GM18507 (cell line): ENCODE measurements at regions not wholly inside any gene's neighbourhood (a gene's known extent, or its start where the extent isn't known, plus 50 kb on each side); places are given as distances from the start of the nearest gene placed in this dataset.
"Not testable (repeated sequence)": the region's sequence is repeated elsewhere in the genome, so short reads cannot be mapped to it uniquely, and the experiment has no call there.

Source experiments
- DNase-seq: peaks from one replicate; pipeline ENCODE4 v3.0.0; 2011; ENCODE audit warnings: low read depth; ENCODE audit not compliant: insufficient read length; ENCODE audit errors: extremely low spot score
- FAIRE-seq: peaks from 2 replicates; lab custom pipeline; 2011; peaks lifted over from hg19 to GRCh38; lab: Jason Lieb, UNC

GRCh38 chr16:17743578-17743977 lies 272.8 kb upstream of the XYLT1 start:
- FAIRE-seq, result no peak
- DNase-seq, result no peak

DNA sequence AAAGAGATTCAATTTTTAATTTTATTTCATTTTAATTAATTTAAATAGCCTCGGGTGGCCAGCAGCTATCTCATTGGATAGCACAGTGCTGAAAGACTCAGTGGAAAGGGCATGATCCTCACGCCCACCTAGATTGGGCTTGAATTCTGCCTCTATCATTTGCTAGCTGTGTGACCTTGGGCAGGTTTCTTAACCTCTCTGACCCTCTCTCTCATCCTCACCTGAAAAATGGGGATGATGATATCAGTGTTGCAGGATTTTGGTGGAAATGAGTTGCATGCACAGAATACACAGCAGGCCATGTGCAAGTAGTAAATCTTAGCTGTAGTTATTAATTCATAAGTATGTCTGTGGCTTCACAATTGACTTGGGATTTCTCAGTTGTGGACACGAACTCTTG lies 272.4 kb upstream of the XYLT1 start:
- DNase-seq, result no peak
- FAIRE-seq, result no peak

- FAIRE-seq, DNase-seq: not testable (repeated sequence)
Observed at GRCh38 chr16:17735099-17735498, 264.3 kb upstream of the XYLT1 start.

- FAIRE-seq (no peak), DNase-seq (no peak)
Observed at GRCh38 chr16:17729820-17730219, 259.1 kb upstream of the XYLT1 start.

DNA sequence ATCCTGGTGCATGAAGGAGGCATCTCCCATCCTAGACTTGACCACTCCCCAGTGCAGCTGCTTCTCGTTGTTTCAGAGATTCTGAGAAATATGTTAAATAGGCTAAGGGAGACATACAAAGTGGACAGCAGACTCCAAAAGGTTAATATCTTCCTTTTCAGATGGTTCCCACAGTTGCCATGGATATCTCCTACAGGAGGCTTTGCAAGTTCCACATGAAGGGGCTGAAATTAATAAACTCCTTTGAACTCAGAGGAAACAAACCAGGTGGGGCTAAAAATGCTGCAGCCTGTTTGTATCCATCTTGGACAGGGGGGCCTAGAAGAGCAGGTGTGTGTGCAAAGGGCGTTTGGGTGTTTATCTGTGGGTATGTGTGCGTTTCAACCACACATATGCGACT lies 257.4 kb upstream of the XYLT1 start:
- FAIRE-seq, result no peak
- DNase-seq, result no peak

GRCh38 chr16:17724242-17724898 lies 253.6 kb upstream of the XYLT1 start:
- FAIRE-seq (no peak), DNase-seq (no peak)

DNA sequence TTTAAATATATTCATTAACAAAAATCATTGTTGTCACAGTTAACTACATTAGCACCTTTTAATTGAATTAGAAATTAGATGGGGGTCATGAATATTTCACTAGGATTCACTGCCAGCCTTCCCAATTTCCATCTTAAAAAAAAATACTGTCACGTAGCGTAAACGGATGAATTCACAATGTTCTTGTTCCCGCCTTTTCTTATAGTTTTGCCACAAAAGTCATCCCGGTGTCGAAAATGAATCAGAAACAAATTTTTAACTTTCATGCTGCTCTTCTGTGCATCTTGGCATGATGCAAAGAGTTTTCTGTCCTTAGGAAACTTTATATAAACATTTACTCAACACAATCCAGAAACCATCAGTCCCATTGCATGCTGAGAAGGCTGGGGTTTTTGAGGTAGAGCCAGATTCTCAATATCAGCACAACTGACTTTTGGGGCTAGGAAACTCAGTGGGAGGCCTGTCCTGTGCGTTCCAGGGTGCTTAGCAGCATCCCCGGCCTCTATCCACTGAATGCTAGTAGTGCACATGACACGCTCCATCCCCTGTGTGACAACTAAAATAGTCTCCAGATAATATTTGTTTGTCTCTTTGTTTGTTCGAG lies 252.9 kb upstream of the XYLT1 start:
- no peak for DNase-seq
- FAIRE-seq, result no peak

DNA sequence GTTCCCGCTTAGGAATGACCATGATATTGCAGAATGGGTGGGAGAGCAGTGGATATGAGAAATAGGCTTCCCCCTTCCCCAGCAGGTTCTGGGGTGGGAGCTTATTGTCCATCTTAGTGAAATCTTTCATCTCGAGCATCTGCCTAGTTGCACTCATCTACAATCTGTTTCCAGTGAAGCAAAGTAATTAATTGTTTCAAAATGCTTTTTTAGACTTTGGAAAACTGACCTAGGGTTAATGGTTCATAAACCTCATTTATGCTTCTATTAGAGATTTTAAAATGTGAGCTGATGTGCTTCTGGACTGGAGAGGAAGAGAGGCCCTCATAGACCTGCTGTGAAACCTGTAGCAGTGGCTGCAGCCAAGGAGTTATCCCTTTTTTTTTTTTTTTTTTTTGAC lies 247.7 kb upstream of the XYLT1 start:
- FAIRE-seq (no peak), DNase-seq (no peak)

- DNase-seq (no peak), FAIRE-seq (no peak)
Observed at GRCh38 chr16:17705847-17706246, 235.1 kb upstream of the XYLT1 start.

DNA sequence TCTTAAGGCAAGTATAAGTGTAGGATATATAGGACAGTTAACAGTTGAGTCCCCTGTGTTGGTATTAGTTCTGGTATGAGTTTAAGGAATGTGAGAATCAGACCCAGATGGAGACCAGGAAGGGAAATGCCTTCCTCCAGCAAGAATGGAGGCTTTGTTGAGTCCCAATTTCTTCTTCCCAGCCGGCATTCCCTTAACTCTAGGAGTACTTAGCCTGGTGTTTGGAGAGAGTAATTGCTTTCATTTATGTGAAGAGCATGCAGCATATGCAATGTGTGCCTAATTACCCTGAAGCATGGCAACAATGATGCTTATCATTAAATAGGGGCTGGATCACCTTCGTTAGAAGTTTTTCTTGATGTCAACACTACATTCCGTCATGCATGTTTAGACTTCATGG lies 225.9 kb upstream of the XYLT1 start:
- FAIRE-seq, result no peak

GRCh38 chr16:17692484-17692883 lies 221.7 kb upstream of the XYLT1 start:
- DNase-seq (no peak), FAIRE-seq (no peak)

More for the DNA sequence above, 225.9 kb upstream of the XYLT1 start:
- DNase-seq, result no peak

GRCh38 chr16:17691899-17692176 lies 221.1 kb upstream of the XYLT1 start:
- DNase-seq (no peak), FAIRE-seq (no peak)

DNA sequence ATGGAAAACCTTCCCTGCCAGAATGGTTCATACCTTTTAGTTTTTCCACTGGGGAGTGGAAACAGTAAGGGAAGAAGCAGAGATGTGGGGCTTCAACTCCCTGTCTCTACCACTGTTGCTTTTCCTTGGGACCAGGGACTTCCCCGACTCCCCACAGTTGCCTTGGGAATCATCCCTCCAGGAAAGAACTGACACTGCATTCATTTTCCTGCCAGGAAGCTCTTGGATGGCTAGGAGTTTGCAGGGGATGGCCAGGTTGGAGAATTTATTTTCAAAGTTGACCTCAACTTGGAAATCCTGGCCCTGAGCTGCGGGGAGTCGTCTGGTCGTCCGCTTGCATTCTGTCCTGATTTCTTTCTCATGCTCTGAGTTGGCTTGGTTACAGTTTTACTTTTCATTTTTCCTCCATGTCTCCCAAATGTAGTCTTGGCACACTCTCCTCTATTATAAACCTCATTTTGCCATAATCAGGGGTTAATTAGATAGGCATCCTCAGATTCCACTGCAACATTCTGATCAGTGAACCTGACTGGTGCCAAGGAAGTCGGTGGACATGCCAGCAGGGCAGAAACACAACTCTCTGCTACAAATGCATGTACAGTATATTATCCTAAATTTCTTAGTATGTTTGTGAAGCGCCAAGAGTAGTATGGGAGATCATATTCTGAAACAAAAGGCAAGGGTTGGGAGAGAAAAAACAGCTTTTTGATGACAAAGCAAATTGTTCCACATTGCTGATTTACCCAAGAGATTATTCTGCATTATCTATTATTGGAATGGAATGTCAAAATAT lies 220.5 kb upstream of the XYLT1 start:
- DNase-seq, result no peak
- no peak for FAIRE-seq

- FAIRE-seq (no peak), DNase-seq (no peak)
Observed at GRCh38 chr16:17685447-17685846, 214.7 kb upstream of the XYLT1 start.

DNA sequence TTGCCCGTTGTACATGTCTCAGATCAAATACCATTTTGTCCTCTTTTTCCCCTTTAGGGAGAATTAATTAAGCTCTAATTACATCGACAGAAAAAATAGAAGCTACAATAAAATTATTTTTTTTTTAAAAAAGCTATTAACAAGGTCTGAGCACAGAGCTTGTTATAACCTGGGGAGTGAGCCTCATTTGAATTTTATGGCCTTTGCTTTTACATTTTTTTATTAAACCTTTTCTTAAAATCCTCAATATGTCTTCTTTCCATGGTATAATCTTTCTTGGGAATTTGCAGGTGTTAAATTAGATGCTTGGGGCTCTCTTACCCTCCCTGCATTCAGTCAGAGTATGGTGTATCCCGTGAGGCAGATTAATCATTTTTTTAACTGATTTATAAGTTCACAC lies 212.5 kb upstream of the XYLT1 start:
- no peak for FAIRE-seq

DNA sequence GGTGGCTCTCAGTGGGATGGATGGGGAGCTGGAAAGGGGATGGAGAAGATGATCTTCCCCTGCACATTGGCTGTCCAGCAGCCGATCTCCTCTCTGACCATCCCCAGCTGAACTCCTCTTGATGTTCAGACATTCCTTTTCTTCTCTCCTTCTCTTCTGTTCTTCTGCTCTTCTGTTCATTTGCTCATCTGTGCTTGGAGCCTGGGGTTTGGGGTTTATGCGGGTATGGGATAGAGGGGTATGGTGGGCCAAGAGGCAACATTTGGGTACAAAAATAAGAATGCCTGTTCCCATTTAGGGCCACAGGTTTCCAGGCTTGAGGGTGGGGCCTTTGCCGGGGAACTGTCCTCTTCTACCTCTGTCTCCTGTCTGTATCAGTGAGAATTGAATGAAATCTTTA lies 205.4 kb upstream of the XYLT1 start:
- no peak for DNase-seq
- FAIRE-seq, result no peak

More for the DNA sequence above, 212.5 kb upstream of the XYLT1 start:
- DNase-seq, result no peak

- no peak for FAIRE-seq
- no peak for DNase-seq
Observed at GRCh38 chr16:17668386-17668785, 197.6 kb upstream of the XYLT1 start.

- FAIRE-seq, result no peak
- no peak for DNase-seq
Observed at GRCh38 chr16:17666293-17666692, 195.5 kb upstream of the XYLT1 start.

GRCh38 chr16:17658881-17659280 lies 188.1 kb upstream of the XYLT1 start:
- DNase-seq (no peak), FAIRE-seq (no peak)

GRCh38 chr16:17657045-17657444 lies 186.3 kb upstream of the XYLT1 start:
- FAIRE-seq, result no peak
- DNase-seq, result no peak

GRCh38 chr16:17654571-17654970 lies 183.8 kb upstream of the XYLT1 start:
- DNase-seq, result no peak
- FAIRE-seq, result no peak
